WTC11 (cell line): ENCODE measurements at regions not wholly inside any gene's neighbourhood (a gene's known extent, or its start where the extent isn't known, plus 50 kb on each side); places are given as distances from the start of the nearest gene placed in this dataset.
"Not testable (repeated sequence)": the region's sequence is repeated elsewhere in the genome, so short reads cannot be mapped to it uniquely, and the experiment has no call there.

Source experiments
- ATAC-seq: fragments of 200-7000 bp; cut with Tn5 transposase; 2 replicates; pipeline ENCODE4 v1.10.0; 2021; ENCODE audit warnings: mild to moderate bottlenecking, moderate library complexity
- CTCF ChIA-PET: fragments of 300-600 bp; sonication (Branson Sonifier 250); formaldehyde crosslinking; loops from one replicate; lab custom pipeline; 2021; ENCODE audit warnings: antibody characterized with exemption; lab: Charles Lee
- POLR2A ChIA-PET: fragments of 350-600 bp; sonication (Branson Sonifier 250); formaldehyde crosslinking; loops from one replicate; lab custom pipeline; 2021; ENCODE audit warnings: antibody characterized with exemption; lab: Charles Lee
- DNase-seq: peaks from one replicate; pipeline ENCODE4 v3.0.0; 2021; ENCODE audit warnings: low spot score
- H3K27ac Mint-ChIP-seq: 2 replicates; pipeline ENCODE4 v1.8.0; 2021; ENCODE audit warnings: mixed read lengths
- H3K27me3 Mint-ChIP-seq: 2 replicates; pipeline ENCODE4 v1.8.0; 2021; ENCODE audit warnings: low read depth, mild to moderate bottlenecking, moderate library complexity, mixed read lengths
- H3K36me3 Mint-ChIP-seq: 2 replicates; pipeline ENCODE4 v1.8.0; 2021; ENCODE audit warnings: mixed read lengths
- H3K4me1 Mint-ChIP-seq: 2 replicates; pipeline ENCODE4 v1.8.0; 2022; ENCODE audit warnings: mixed read lengths
- H3K4me3 Mint-ChIP-seq: 2 replicates; pipeline ENCODE4 v1.8.0; 2021; ENCODE audit warnings: mild to moderate bottlenecking, moderate library complexity, mixed read lengths
- H3K9me3 Mint-ChIP-seq: 2 replicates; pipeline ENCODE4 v1.8.0; 2021; ENCODE audit warnings: mixed read lengths
- HMGA2 ChIP-seq: fragments of 250-450 bp; sonication (Bioruptor Pico); IDR thresholded peaks from 2 replicates; pipeline ENCODE4 v1.4.0; 2021; ENCODE audit warnings: mild to moderate bottlenecking, moderate library complexity

DNA sequence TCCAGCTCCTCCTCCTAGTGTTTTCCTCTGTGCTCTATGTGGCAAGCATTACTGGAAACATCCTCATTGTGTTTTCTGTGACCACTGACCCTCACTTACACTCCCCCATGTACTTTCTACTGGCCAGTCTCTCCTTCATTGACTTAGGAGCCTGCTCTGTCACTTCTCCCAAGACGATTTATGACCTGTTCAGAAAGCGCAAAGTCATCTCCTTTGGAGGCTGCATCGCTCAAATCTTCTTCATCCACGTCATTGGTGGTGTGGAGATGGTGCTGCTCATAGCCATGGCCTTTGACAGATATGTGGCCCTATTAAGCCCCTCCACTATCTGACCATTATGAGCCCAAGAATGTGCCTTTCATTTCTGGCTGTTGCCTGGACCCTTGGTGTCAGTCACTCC lies 64.0 kb downstream of the OR4F15 start:
- H3K4me1 Mint-ChIP-seq, ATAC-seq, H3K36me3 Mint-ChIP-seq, CTCF ChIA-PET, H3K4me3 Mint-ChIP-seq, H3K27ac Mint-ChIP-seq, H3K27me3 Mint-ChIP-seq, DNase-seq, POLR2A ChIA-PET, H3K9me3 Mint-ChIP-seq: not testable (repeated sequence)

GRCh38 chr15:101877649-101878048 lies 65.6 kb downstream of the OR4F15 start:
- DNase-seq, ATAC-seq, H3K4me1 Mint-ChIP-seq, CTCF ChIA-PET, H3K4me3 Mint-ChIP-seq, H3K27ac Mint-ChIP-seq, POLR2A ChIA-PET, H3K27me3 Mint-ChIP-seq, H3K9me3 Mint-ChIP-seq, H3K36me3 Mint-ChIP-seq: not testable (repeated sequence)

GRCh38 chr15:101912349-101913287 lies 100.6 kb downstream of the OR4F15 start:
- H3K27ac Mint-ChIP-seq: not testable (repeated sequence)

GRCh38 chr15:101924554-101924953 lies 112.6 kb downstream of the OR4F15 start:
- H3K4me3 Mint-ChIP-seq, H3K27ac Mint-ChIP-seq, POLR2A ChIA-PET: not testable (repeated sequence)

More at GRCh38 chr15:101912349-101913287, 100.6 kb downstream of the OR4F15 start:
- H3K4me3 Mint-ChIP-seq, H3K9me3 Mint-ChIP-seq, H3K4me1 Mint-ChIP-seq, H3K27me3 Mint-ChIP-seq, H3K36me3 Mint-ChIP-seq, DNase-seq, POLR2A ChIA-PET, CTCF ChIA-PET: not testable (repeated sequence)
- ATAC-seq: peak; percentile 34; the same call in 1 of the 2 replicates

GRCh38 chr15:101934506-101934905 lies 122.5 kb downstream of the OR4F15 start:
- H3K36me3 Mint-ChIP-seq, H3K27ac Mint-ChIP-seq, POLR2A ChIA-PET, H3K4me3 Mint-ChIP-seq, H3K4me1 Mint-ChIP-seq, H3K27me3 Mint-ChIP-seq, DNase-seq, ATAC-seq, CTCF ChIA-PET, H3K9me3 Mint-ChIP-seq: not testable (repeated sequence)

More at GRCh38 chr15:101924554-101924953, 112.6 kb downstream of the OR4F15 start:
- ATAC-seq, H3K27me3 Mint-ChIP-seq, DNase-seq, H3K4me1 Mint-ChIP-seq, H3K9me3 Mint-ChIP-seq, H3K36me3 Mint-ChIP-seq, CTCF ChIA-PET: not testable (repeated sequence)

GRCh38 chr15:101937362-101937761 lies 125.4 kb downstream of the OR4F15 start:
- H3K27ac Mint-ChIP-seq, CTCF ChIA-PET, H3K9me3 Mint-ChIP-seq, H3K4me3 Mint-ChIP-seq, POLR2A ChIA-PET, DNase-seq, H3K27me3 Mint-ChIP-seq, H3K4me1 Mint-ChIP-seq, ATAC-seq, H3K36me3 Mint-ChIP-seq: not testable (repeated sequence)

DNA sequence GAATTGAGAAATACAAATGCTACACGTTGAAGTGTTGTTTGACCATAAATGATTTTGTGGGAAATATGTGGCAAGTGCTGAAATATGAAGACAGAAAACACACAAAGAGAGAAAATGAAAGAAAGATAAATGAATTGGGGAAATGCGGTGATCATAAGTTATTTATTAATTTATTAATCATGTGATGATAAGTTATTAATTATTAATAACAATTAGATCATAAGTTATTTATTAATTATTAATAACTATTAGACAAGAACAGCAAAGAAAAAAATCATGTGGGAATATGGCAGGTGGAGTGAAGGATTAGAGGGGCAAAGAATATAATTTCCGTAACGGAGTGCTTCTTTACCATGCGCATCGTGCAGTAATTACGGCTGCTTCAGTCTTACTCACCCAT lies 126.6 kb downstream of the OR4F15 start:
- H3K4me1 Mint-ChIP-seq, ATAC-seq, H3K27me3 Mint-ChIP-seq, H3K9me3 Mint-ChIP-seq, CTCF ChIA-PET, H3K4me3 Mint-ChIP-seq, H3K36me3 Mint-ChIP-seq, H3K27ac Mint-ChIP-seq, DNase-seq, POLR2A ChIA-PET: not testable (repeated sequence)

- H3K36me3 Mint-ChIP-seq: not testable (repeated sequence)
Measured at GRCh38 chr15:101945896-101946295, 133.9 kb downstream of the OR4F15 start.

DNA sequence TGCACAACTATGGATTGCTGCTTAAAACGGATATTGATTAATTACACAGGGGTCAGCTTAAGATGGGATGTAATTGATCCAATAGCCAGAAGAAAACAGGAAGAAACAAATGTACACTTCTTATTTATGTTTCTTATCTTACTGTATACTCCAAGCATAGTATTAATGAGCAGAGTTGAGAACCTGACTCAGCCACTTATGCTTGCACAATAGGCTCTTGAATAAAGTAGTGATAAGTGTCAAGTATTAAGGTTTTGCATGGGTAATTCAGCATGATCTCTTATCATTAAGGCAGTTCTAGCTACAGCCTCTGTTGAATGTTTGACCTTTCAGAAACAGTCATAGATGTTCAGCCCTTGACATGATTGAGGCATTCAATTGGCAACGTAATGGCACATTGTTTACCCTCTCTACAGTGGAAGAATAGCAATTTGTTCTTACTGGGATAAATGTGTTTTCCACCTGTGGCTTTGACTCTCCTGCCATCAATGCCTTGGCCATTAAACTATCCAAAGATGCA lies 136.5 kb downstream of the OR4F15 start:
- H3K27me3 Mint-ChIP-seq, POLR2A ChIA-PET, ATAC-seq, H3K27ac Mint-ChIP-seq, H3K4me3 Mint-ChIP-seq, H3K36me3 Mint-ChIP-seq, H3K4me1 Mint-ChIP-seq, CTCF ChIA-PET, DNase-seq, H3K9me3 Mint-ChIP-seq: not testable (repeated sequence)

More at GRCh38 chr15:101945896-101946295, 133.9 kb downstream of the OR4F15 start:
- DNase-seq, H3K4me1 Mint-ChIP-seq, H3K27me3 Mint-ChIP-seq, H3K9me3 Mint-ChIP-seq, ATAC-seq, CTCF ChIA-PET, H3K27ac Mint-ChIP-seq, H3K4me3 Mint-ChIP-seq, POLR2A ChIA-PET: not testable (repeated sequence)
- TF ChIP-seq HMGA2: peak; percentile 51; the same call in 1 of the 2 replicates

DNA sequence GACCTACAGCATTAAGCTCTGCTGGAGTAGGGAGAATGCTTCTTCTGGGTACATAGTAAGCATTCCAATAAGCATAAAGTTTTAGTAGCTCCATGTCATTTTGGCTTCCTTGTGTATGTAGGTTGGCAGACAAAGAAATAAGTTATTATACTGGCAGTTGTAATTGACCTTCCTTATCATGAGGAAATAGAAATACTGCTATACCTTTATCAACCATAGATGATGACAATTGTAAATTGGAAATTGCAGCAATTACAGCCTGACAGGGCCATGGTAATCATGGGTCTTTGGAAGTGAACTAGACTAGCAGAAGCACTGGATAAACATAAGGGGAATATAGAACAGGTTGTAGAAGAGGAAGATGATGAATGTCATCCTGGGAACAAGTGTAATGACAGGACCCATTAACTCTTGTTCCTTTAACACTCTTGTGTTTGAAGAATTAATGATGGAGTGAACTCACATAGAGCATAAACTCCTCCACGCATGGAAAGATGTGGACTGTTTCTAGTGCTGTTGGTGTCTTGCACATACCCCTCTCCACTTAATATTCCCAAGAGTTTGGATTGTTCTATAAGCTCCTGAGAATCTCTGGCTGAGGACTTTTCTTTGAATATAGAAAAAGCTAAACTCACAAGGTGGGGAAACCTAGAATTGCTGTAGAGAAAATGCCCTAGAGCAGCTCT lies 137.5 kb downstream of the OR4F15 start:
- DNase-seq, POLR2A ChIA-PET, H3K4me1 Mint-ChIP-seq, ATAC-seq, CTCF ChIA-PET, H3K36me3 Mint-ChIP-seq, H3K4me3 Mint-ChIP-seq, H3K27me3 Mint-ChIP-seq, H3K9me3 Mint-ChIP-seq, H3K27ac Mint-ChIP-seq: not testable (repeated sequence)
